PC-3 (cell line): ENCODE measurements at regions not wholly inside any gene's neighbourhood (a gene's known extent, or its start where the extent isn't known, plus 50 kb on each side); places are given as distances from the start of the nearest gene placed in this dataset.

Experiments used
- ATAC-seq: fragments of 200-7000 bp; cut with Tn5 transposase; 2 replicates; pipeline ENCODE4 v1.9.1; 2020; ENCODE audit warnings: mild to moderate bottlenecking, moderate library complexity
- BruUV-seq: library from RNA; stranded (reverse); fragments of 400-500 nt; replicated peaks from 2 replicates; lab custom pipeline; 2021; lab: Mats Ljungman, UMichigan
- CTCF ChIA-PET: fragments of 300-600 bp; sonication (Branson Sonifier 250); formaldehyde crosslinking; loops from one replicate; lab custom pipeline; 2022; ENCODE audit warnings: antibody characterized with exemption; lab: Charles Lee
- POLR2A ChIA-PET: fragments of 300-600 bp; sonication (Branson Sonifier 250); formaldehyde crosslinking; loops from one replicate; lab custom pipeline; 2022; ENCODE audit warnings: antibody characterized with exemption; ENCODE audit not compliant: unreplicated experiment; lab: Charles Lee
- DNase-seq: peaks from one replicate; pipeline ENCODE4 v3.0.0-alpha.2; 2015
- H2AFZ ChIP-seq: fragments of 300-600 bp; sonication (generic); 2 replicates; pipeline ENCODE4 v1.6.0; 2016; ENCODE audit warnings: antibody characterized with exemption, low read length
- H3F3A ChIP-seq: fragments of 300-600 bp; sonication (generic); one replicate; pipeline ENCODE4 v1.6.0; 2017; ENCODE audit warnings: antibody characterized with exemption, low read length, control low read depth, mild to moderate bottlenecking; ENCODE audit not compliant: unreplicated experiment
- H3K27ac ChIP-seq: fragments of 300-600 bp; sonication (generic); 2 replicates; pipeline ENCODE4 v1.5.1; 2016; ENCODE audit warnings: mild to moderate bottlenecking, low read length
- H3K27me3 ChIP-seq: fragments of 300-600 bp; sonication (generic); 2 replicates; pipeline ENCODE4 v1.6.1; 2016; ENCODE audit warnings: low read length, mixed read lengths
- H3K36me3 ChIP-seq: fragments of 300-600 bp; sonication (generic); 2 replicates; pipeline ENCODE4 v1.6.1; 2016; ENCODE audit warnings: low read depth, mixed run types, low read length, mixed read lengths
- H3K4me1 ChIP-seq: fragments of 300-600 bp; sonication (generic); 2 replicates; pipeline ENCODE4 v1.5.1; 2016; ENCODE audit warnings: low read length; ENCODE audit not compliant: insufficient read depth
- H3K4me2 ChIP-seq: fragments of 300-600 bp; sonication (generic); 2 replicates; pipeline ENCODE4 v1.6.0; 2016; ENCODE audit warnings: low read length
- H3K4me3 ChIP-seq: fragments of 300-600 bp; sonication (generic); 2 replicates; pipeline ENCODE4 v1.5.1; 2016; ENCODE audit warnings: mild to moderate bottlenecking, low read length, mixed read lengths
- H3K79me2 ChIP-seq: fragments of 300-600 bp; sonication (generic); 2 replicates; pipeline ENCODE4 v1.6.1; 2017; ENCODE audit warnings: low read length, mixed read lengths
- H3K9ac ChIP-seq: fragments of 300-600 bp; sonication (generic); 2 replicates; pipeline ENCODE4 v1.6.0; 2016; ENCODE audit warnings: mild to moderate bottlenecking, low read length
- H3K9me2 ChIP-seq: fragments of 300-600 bp; sonication (generic); replicated peaks from 2 replicates; pipeline ENCODE4 v1.6.1; 2016; ENCODE audit warnings: mixed run types, low read length, mixed read lengths
- H3K9me3 ChIP-seq: fragments of 300-600 bp; sonication (generic); 2 replicates; pipeline ENCODE4 v1.6.1; 2016; ENCODE audit warnings: low read length, mixed read lengths
- H4K20me1 ChIP-seq: fragments of 300-600 bp; sonication (generic); 2 replicates; pipeline ENCODE4 v1.6.1; 2016; ENCODE audit warnings: low read length, mixed read lengths
- EZH2 ChIP-seq: fragments of 300-600 bp; sonication (generic); IDR thresholded peaks from one replicate; pipeline ENCODE4 v1.6.1; 2017; ENCODE audit warnings: antibody characterized with exemption, mild to moderate bottlenecking, low read length; ENCODE audit not compliant: unreplicated experiment
- EZH2phosphoT487 ChIP-seq: fragments of 300-600 bp; sonication (generic); IDR thresholded peaks from 2 replicates; pipeline ENCODE4 v1.6.1; 2018; ENCODE audit warnings: mild to moderate bottlenecking, antibody characterized with exemption, low read length, borderline replicate concordance
- intact Hi-C: fragments of 100-400 bp; cut with micrococcal nuclease; formaldehyde crosslinking; loops from 2 replicates; pipeline ENCODE4 v1.9.0; 2023
- TF ChIP-seq, protein P1 (sequence below): fragments of 300-600 bp; sonication (generic); conservative IDR thresholded peaks from 2 replicates; pipeline ENCODE4 v1.5.1; 2017; ENCODE audit warnings: antibody characterized with exemption, low read depth, mild to moderate bottlenecking, low read length

DNA sequence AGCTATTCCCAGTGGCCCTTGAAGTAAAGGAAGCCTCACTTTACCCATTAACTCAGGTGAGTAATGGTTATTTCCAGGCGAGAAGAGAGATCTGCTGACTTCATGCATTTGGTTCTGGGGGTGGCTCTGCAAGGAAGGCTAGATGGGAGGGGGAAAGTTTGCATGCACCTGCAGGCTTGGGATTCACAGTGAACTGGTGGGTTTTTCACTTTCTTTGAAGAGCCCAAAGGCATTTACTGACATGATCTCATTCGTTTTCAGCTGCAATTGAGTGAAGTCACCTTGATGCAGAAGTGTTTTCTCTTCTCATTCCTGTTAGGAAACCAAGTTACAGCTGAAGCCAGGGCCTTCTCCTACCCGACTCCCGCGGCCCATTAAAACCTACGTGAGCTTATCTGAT lies 131.0 kb upstream of the N4BP1 start:
- no peaks in the 10 kb centered on the region for H3F3A ChIP-seq
- no TSS peak for BruUV-seq
- ChIA-PET POLR2A (no interaction called here), CTCF (no interaction called here)
- H3K36me3 ChIP-seq, result no peaks in the 10 kb centered on the region
- H3K9ac ChIP-seq, result no peak overlapping the region
- no peak overlapping the region for H3K27ac ChIP-seq
- H3K27me3 ChIP-seq, result no peaks in the 10 kb centered on the region
- no peak for ATAC-seq
- no peak overlapping the region for H2AFZ ChIP-seq
- no peak for DNase-seq
- no peaks in the 10 kb centered on the region for H4K20me1 ChIP-seq
- intact Hi-C loops, result no loop called here
- H3K9me2 ChIP-seq, result no peaks in the 10 kb centered on the region
- H3K9me3 ChIP-seq, result no peaks in the 10 kb centered on the region
- H3K4me3 ChIP-seq, result no peak overlapping the region
- H3K79me2 ChIP-seq, result no peaks in the 10 kb centered on the region
- H3K4me1 ChIP-seq, result no peaks in the 10 kb centered on the region
- no peak overlapping the region for H3K4me2 ChIP-seq
- TF ChIP-seq EZH2phosphoT487 (no peak), EZH2 (no peak)
- TF ChIP-seq, protein P1, sequence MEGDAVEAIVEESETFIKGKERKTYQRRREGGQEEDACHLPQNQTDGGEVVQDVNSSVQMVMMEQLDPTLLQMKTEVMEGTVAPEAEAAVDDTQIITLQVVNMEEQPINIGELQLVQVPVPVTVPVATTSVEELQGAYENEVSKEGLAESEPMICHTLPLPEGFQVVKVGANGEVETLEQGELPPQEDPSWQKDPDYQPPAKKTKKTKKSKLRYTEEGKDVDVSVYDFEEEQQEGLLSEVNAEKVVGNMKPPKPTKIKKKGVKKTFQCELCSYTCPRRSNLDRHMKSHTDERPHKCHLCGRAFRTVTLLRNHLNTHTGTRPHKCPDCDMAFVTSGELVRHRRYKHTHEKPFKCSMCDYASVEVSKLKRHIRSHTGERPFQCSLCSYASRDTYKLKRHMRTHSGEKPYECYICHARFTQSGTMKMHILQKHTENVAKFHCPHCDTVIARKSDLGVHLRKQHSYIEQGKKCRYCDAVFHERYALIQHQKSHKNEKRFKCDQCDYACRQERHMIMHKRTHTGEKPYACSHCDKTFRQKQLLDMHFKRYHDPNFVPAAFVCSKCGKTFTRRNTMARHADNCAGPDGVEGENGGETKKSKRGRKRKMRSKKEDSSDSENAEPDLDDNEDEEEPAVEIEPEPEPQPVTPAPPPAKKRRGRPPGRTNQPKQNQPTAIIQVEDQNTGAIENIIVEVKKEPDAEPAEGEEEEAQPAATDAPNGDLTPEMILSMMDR, result no peak

DNA sequence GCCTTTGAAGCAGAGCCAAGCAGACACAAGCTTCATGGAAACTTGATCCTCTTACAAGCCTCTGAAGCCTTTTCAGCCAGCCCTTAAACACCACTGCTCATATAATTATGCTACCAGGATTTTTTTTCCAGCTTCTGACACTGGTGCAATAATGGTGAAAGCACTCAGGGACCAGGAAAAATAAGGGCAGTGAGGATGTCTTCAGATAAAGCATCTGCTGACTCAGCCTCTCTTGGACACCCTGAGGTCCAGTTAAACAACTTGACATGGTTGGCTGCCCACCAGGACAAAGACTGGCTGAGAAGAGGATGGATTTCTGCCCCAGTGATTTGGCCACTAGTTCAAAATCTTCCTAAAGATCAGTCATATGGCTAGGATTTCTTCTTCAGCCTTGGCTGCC lies 124.2 kb upstream of the N4BP1 start:
- Histone ChIP-seq H3F3A (no peaks in the 10 kb centered on the region), H3K79me2 (no peaks in the 10 kb centered on the region), H3K27ac (no peak overlapping the region), H3K4me1 (no peaks in the 10 kb centered on the region), H4K20me1 (no peaks in the 10 kb centered on the region), H3K9me3 (no peaks in the 10 kb centered on the region), H3K4me3 (no peak overlapping the region), H3K36me3 (no peaks in the 10 kb centered on the region), H3K9me2 (no peaks in the 10 kb centered on the region), H3K9ac (no peak overlapping the region), H3K4me2 (no peak overlapping the region), H2AFZ (no peak overlapping the region), H3K27me3 (peaks cover 25% of the 10 kb centered on the region)
- TF ChIP-seq EZH2 (no peak), EZH2phosphoT487 (no peak)
- TF ChIP-seq, protein P1, result no peak
- ChIA-PET CTCF (no interaction called here), POLR2A (no interaction called here)
- ATAC-seq (no peak), DNase-seq (no peak)
- no TSS peak for BruUV-seq
- intact Hi-C loops, result no loop called here

DNA sequence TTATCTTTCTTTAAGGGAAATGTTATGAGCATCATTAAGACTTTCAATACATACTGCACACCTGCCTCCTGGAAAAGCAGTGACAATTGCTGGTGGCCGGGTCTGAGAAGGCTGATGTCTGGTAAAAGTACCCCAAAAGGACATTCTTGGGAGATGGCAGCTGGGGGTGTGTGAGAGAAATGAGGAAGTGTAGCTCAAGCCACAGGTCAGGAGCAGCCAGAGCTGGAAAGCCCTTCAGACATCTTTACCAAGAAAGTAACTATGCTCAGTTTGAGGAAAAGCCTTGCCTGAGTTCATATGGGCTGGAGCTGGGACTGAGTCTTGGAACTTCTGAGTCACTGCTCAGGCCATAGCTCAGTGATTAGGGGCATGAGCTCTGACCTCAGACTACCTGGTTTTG lies 94.7 kb upstream of the N4BP1 start:
- ChIA-PET CTCF (no interaction called here), POLR2A (no interaction called here)
- Histone ChIP-seq H3K4me2 (no peak overlapping the region), H3K4me3 (no peak overlapping the region), H3K9me3 (no peaks in the 10 kb centered on the region), H3F3A (no peaks in the 10 kb centered on the region), H3K27ac (no peak overlapping the region), H3K79me2 (no peaks in the 10 kb centered on the region), H3K9me2 (no peaks in the 10 kb centered on the region), H3K4me1 (no peaks in the 10 kb centered on the region), H4K20me1 (no peaks in the 10 kb centered on the region), H3K36me3 (no peaks in the 10 kb centered on the region), H2AFZ (no peak overlapping the region), H3K27me3 (peaks cover 13% of the 10 kb centered on the region; the same call in 1 of the 2 replicates), H3K9ac (no peak overlapping the region)
- no TSS peak for BruUV-seq
- ATAC-seq (no peak), DNase-seq (no peak)
- TF ChIP-seq EZH2phosphoT487, result no peak
- TF ChIP-seq, protein P1, result no peak
- TF ChIP-seq EZH2, result no peak
- intact Hi-C loops, result no loop called here
